Mesenchymal stem cell (in vitro differentiated cells and primary cell): ENCODE measurements at regions not wholly inside any gene's neighbourhood (a gene's known extent, or its start where the extent isn't known, plus 50 kb on each side); places are given as distances from the start of the nearest gene placed in this dataset.
A peak's percentile ranks its signal among the peaks of the same experiment; 100 is the strongest.

Experiments
- DNase-seq: peaks from one replicate; pipeline ENCODE4 v3.0.0-alpha.2; 2013
- H2AFZ ChIP-seq: one replicate; pipeline ENCODE4 v1.6.1; 2013; ENCODE audit warnings: low read depth, mild to moderate bottlenecking, control low read depth, inconsistent platforms, low read length, moderate library complexity
- H2AK5ac ChIP-seq: 2 replicates; pipeline ENCODE4 v1.6.1; 2013; ENCODE audit warnings: low read length, moderate library complexity, mild to moderate bottlenecking, inconsistent platforms; ENCODE audit not compliant: severe bottlenecking
- H2BK120ac ChIP-seq: one replicate; pipeline ENCODE4 v1.6.1; 2013; ENCODE audit warnings: low read depth, mild to moderate bottlenecking, inconsistent platforms, low read length, moderate library complexity
- H2BK12ac ChIP-seq, 2 experiments: one replicate each; pipeline ENCODE4 v1.6.1; 2013; ENCODE audit warnings: inconsistent platforms in 2 of 2, low read length in 2 of 2, mild to moderate bottlenecking in 2 of 2, moderate library complexity in 2 of 2, control low read depth in 1 of 2
- H2BK15ac ChIP-seq: one replicate; pipeline ENCODE4 v1.6.1; 2013; ENCODE audit warnings: mild to moderate bottlenecking, low read depth, inconsistent platforms; ENCODE audit not compliant: poor library complexity, severe bottlenecking
- H2BK5ac ChIP-seq: 2 replicates; pipeline ENCODE4 v1.6.1; 2013; ENCODE audit warnings: low read depth, mild to moderate bottlenecking, low read length, control low read depth, inconsistent platforms; ENCODE audit not compliant: poor library complexity, severe bottlenecking
- H3K14ac ChIP-seq, 2 experiments: one replicate each; pipeline ENCODE4 v1.6.1; 2013; ENCODE audit warnings: inconsistent platforms in 2 of 2, low read length in 2 of 2, control low read depth in 1 of 2, mild to moderate bottlenecking in 1 of 2, moderate library complexity in 1 of 2
- H3K18ac ChIP-seq, 2 experiments: one replicate each; pipeline ENCODE4 v1.6.1; 2013; ENCODE audit warnings: inconsistent platforms in 2 of 2, low read length in 2 of 2, control low read depth in 1 of 2, low read depth in 1 of 2, mild to moderate bottlenecking in 1 of 2
- H3K23ac ChIP-seq, 2 experiments: one replicate each; pipeline ENCODE4 v1.6.1; 2013; ENCODE audit warnings: inconsistent platforms in 2 of 2, low read length in 2 of 2, mild to moderate bottlenecking in 2 of 2, moderate library complexity in 2 of 2, control low read depth in 1 of 2
- H3K27ac ChIP-seq: 2 replicates; pipeline ENCODE4 v1.5.1; 2013; ENCODE audit warnings: mild to moderate bottlenecking, moderate library complexity, low read length, control low read depth, inconsistent platforms; ENCODE audit not compliant: poor library complexity, severe bottlenecking
- H3K27me3 ChIP-seq, 2 experiments: 2 replicates each; pipeline versions ENCODE4 v1.6.1 to v1.7.0; 2013; ENCODE audit warnings: low read length in 2 of 2, mild to moderate bottlenecking in 2 of 2, moderate library complexity in 2 of 2, control low read depth in 1 of 2, inconsistent platforms in 1 of 2; ENCODE audit not compliant: control insufficient read depth in 1 of 2, insufficient read depth in 1 of 2
- H3K36me3 ChIP-seq, 2 experiments: 2 replicates each; pipeline versions ENCODE4 v1.6.1 to v1.7.0; 2013; ENCODE audit warnings: low read length in 2 of 2, control low read depth in 1 of 2, inconsistent platforms in 1 of 2, low read depth in 1 of 2, mild to moderate bottlenecking in 1 of 2; ENCODE audit not compliant: insufficient read depth in 2 of 2, control insufficient read depth in 1 of 2
- H3K4ac ChIP-seq, 2 experiments: one replicate each; pipeline ENCODE4 v1.6.1; 2013; ENCODE audit warnings: inconsistent platforms in 2 of 2, low read length in 2 of 2, mild to moderate bottlenecking in 2 of 2, moderate library complexity in 2 of 2, control low read depth in 1 of 2, low read depth in 1 of 2
- H3K4me1 ChIP-seq: 2 replicates; pipeline ENCODE4 v1.6.1; 2013; ENCODE audit warnings: low read depth, low read length, control low read depth; ENCODE audit not compliant: control insufficient read depth, insufficient read depth
- H3K4me2 ChIP-seq: 2 replicates; pipeline ENCODE4 v1.6.1; 2013; ENCODE audit warnings: low read length, mild to moderate bottlenecking, inconsistent platforms; ENCODE audit not compliant: poor library complexity, severe bottlenecking
- H3K4me3 ChIP-seq, 2 experiments: 2 replicates each; pipeline versions ENCODE4 v1.5.1 to v1.7.0; 2013; ENCODE audit warnings: low read length in 2 of 2, mild to moderate bottlenecking in 2 of 2, control low read depth in 1 of 2, low read depth in 1 of 2; ENCODE audit not compliant: insufficient read depth in 1 of 2
- H3K79me1 ChIP-seq: replicated peaks from 2 replicates; pipeline ENCODE4 v1.6.1; 2013; ENCODE audit warnings: mild to moderate bottlenecking, control low read depth, low read length, inconsistent platforms; ENCODE audit not compliant: poor library complexity, severe bottlenecking
- H3K9ac ChIP-seq: 2 replicates; pipeline ENCODE4 v1.7.0; 2013; ENCODE audit warnings: mild to moderate bottlenecking, low read length, moderate library complexity
- H3K9me3 ChIP-seq: 2 replicates; pipeline ENCODE4 v1.7.0; 2013; ENCODE audit warnings: mild to moderate bottlenecking, low read length; ENCODE audit not compliant: control insufficient read depth
- H4K8ac ChIP-seq: one replicate; pipeline ENCODE4 v1.6.1; 2013; ENCODE audit warnings: inconsistent platforms, mild to moderate bottlenecking, low read length, moderate library complexity
- H4K91ac ChIP-seq: one replicate; pipeline ENCODE4 v1.6.1; 2013; ENCODE audit warnings: mild to moderate bottlenecking, low read length, inconsistent platforms
- WGBS: methylation state at CpG from one replicate; pipeline ENCODE4 v1.1.7; 2013; ENCODE audit warnings: mixed read lengths; 5-methylcytosine and 5-hydroxymethylcytosine counted together

DNA sequence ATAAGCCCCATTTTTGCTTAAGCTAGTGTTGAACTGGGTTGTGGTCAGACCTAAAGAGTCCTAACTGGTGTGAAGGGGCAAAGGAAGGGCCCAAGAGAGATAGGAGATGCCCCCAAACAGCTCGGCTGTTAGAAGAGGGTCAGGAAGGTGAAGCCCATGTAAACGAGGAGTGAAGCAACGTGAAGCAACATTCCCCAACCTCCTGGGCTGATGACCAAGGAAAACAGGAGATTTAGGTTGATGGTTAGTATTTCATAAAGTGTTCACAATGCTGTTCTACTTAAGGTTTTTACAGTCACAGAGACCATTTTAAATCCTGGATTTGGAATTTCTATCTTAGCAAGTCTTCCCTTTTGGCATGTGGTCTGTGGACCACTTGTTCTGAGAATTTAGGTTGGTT lies 144.0 kb upstream of the SERPINE2 start:
- H2BK12ac ChIP-seq, result peak overlapping the region in 1 of 2 experiments; percentile 70
- no peak overlapping the region for H3K4me3 ChIP-seq
- H3K27ac ChIP-seq, result no peak overlapping the region
- H3K23ac ChIP-seq, result no peak overlapping the region
- H3K4ac ChIP-seq, result no peak overlapping the region
- H2AK5ac ChIP-seq, result no peak overlapping the region
- 86% methylated on average over 3 of the region's 3 CpGs for WGBS
- H4K8ac ChIP-seq, result no peak overlapping the region
- no peaks in the 10 kb centered on the region for H3K9me3 ChIP-seq
- no peak for DNase-seq
- no peak overlapping the region for H3K9ac ChIP-seq
- H3K36me3 ChIP-seq, result no peaks in the 10 kb centered on the region
- H2BK15ac ChIP-seq, result no peak overlapping the region
- H3K27me3 ChIP-seq, result no peaks in the 10 kb centered on the region
- H3K4me1 ChIP-seq, result no peaks in the 10 kb centered on the region
- no peak overlapping the region for H2BK120ac ChIP-seq
- no peak overlapping the region for H2AFZ ChIP-seq
- no peak overlapping the region for H2BK5ac ChIP-seq
- H3K18ac ChIP-seq, result no peak overlapping the region
- H3K14ac ChIP-seq, result no peak overlapping the region
- no peaks in the 10 kb centered on the region for H3K79me1 ChIP-seq
- no peak overlapping the region for H4K91ac ChIP-seq
- H3K4me2 ChIP-seq, result no peak overlapping the region

GRCh38 chr2:224182498-224182897 lies 143.4 kb upstream of the SERPINE2 start:
- H2BK120ac ChIP-seq, result no peak overlapping the region
- no peak overlapping the region for H2BK12ac ChIP-seq
- WGBS, result 92% methylated on average over 3 of the region's 3 CpGs

DNA sequence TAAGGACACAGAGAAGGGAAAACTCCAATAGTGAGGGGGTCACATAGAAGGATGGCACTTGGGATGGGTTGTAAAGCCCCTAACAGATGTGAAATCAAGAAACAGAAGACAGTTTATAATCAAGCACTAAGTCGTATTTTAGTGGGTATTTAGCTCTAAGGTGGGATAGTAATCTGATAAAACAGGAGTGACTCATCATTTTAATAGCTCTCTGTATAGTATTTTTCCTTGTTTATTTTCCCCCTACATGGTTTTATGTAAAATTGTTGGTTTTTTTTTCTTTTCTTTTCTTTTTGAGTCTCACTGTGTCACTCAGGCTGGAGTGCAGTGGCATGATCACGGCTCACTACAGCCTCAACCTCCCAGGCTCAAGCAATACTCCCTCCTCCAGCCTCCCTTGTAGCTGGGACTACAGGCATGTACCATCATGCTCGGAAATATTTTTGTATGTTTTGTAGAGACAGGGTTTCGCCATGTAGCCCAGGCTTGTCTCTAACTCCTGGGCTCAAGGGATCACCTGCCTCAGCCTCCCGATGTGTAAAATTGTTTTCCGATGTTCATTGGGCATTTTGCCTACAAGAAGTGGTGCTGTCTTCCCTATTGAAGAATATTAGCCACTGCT lies 142.6 kb upstream of the SERPINE2 start:
- Histone ChIP-seq H2BK15ac (no peak overlapping the region), H3K4me2 (no peak overlapping the region), H3K36me3 (no peaks in the 10 kb centered on the region), H3K4me1 (no peaks in the 10 kb centered on the region), H2AK5ac (no peak overlapping the region), H2BK120ac (no peak overlapping the region), H3K4me3 (no peak overlapping the region), H3K27me3 (no peaks in the 10 kb centered on the region), H3K14ac (no peak overlapping the region), H2BK5ac (no peak overlapping the region), H4K8ac (no peak overlapping the region), H3K27ac (no peak overlapping the region), H3K9me3 (no peaks in the 10 kb centered on the region), H2BK12ac (no peak overlapping the region), H3K18ac (no peak overlapping the region), H3K9ac (no peak overlapping the region), H4K91ac (no peak overlapping the region), H3K23ac (no peak overlapping the region), H3K4ac (no peak overlapping the region), H2AFZ (no peak overlapping the region), H3K79me1 (no peaks in the 10 kb centered on the region)
- 91% methylated on average over 5 of the region's 6 CpGs for WGBS
- DNase-seq, result no peak

More at GRCh38 chr2:224182498-224182897, 143.4 kb upstream of the SERPINE2 start:
- no peaks in the 10 kb centered on the region for H3K36me3 ChIP-seq
- no peak overlapping the region for H3K23ac ChIP-seq
- no peak overlapping the region for H2AFZ ChIP-seq
- H3K4me2 ChIP-seq, result no peak overlapping the region
- H3K4ac ChIP-seq, result no peak overlapping the region
- no peak overlapping the region for H3K14ac ChIP-seq
- H3K4me3 ChIP-seq, result no peak overlapping the region
- H3K79me1 ChIP-seq, result no peaks in the 10 kb centered on the region
- H3K4me1 ChIP-seq, result no peaks in the 10 kb centered on the region
- no peaks in the 10 kb centered on the region for H3K9me3 ChIP-seq
- no peak overlapping the region for H2BK5ac ChIP-seq
- no peak overlapping the region for H2AK5ac ChIP-seq
- no peak overlapping the region for H3K9ac ChIP-seq
- no peaks in the 10 kb centered on the region for H3K27me3 ChIP-seq
- DNase-seq, result no peak
- H3K27ac ChIP-seq, result no peak overlapping the region
- no peak overlapping the region for H4K8ac ChIP-seq
- H4K91ac ChIP-seq, result no peak overlapping the region
- H2BK15ac ChIP-seq, result no peak overlapping the region
- no peak overlapping the region for H3K18ac ChIP-seq

DNA sequence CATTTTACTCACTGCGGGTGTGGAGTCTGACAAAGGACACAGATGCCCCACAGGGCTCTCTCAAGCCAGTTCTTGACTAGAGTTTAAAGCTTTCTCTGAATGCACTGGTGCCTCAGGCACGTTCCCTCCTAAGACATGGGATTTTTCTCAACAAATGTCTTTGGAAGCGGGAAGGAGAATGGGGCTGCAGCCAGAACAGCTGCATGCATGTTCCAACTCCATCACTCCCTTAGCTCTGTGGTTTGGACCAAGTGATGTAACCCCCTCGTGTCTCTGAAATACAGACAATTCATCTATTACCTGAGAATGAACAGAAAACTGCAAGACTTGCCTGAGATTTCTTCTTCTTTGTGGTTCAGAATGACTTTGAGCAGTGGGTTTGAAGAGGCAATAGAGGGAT lies 141.7 kb upstream of the SERPINE2 start:
- H3K4ac ChIP-seq, result no peak overlapping the region
- H3K23ac ChIP-seq, result no peak overlapping the region
- H3K36me3 ChIP-seq, result no peaks in the 10 kb centered on the region
- WGBS, result 98% methylated on average over 3 of the region's 4 CpGs
- DNase-seq, result no peak
- no peak overlapping the region for H2AK5ac ChIP-seq
- no peak overlapping the region for H2BK120ac ChIP-seq
- H3K27me3 ChIP-seq, result no peaks in the 10 kb centered on the region
- H4K8ac ChIP-seq, result no peak overlapping the region
- H3K14ac ChIP-seq, result no peak overlapping the region
- no peak overlapping the region for H3K18ac ChIP-seq
- H3K4me3 ChIP-seq, result no peak overlapping the region
- no peak overlapping the region for H2BK12ac ChIP-seq
- H3K4me2 ChIP-seq, result no peak overlapping the region
- H2BK15ac ChIP-seq, result no peak overlapping the region
- H3K27ac ChIP-seq, result no peak overlapping the region
- H2BK5ac ChIP-seq, result no peak overlapping the region
- no peak overlapping the region for H4K91ac ChIP-seq
- H2AFZ ChIP-seq, result no peak overlapping the region
- no peaks in the 10 kb centered on the region for H3K4me1 ChIP-seq
- H3K9ac ChIP-seq, result no peak overlapping the region
- H3K9me3 ChIP-seq, result no peaks in the 10 kb centered on the region
- no peaks in the 10 kb centered on the region for H3K79me1 ChIP-seq
